SK-N-SH (cell line): ENCODE measurements at regions not wholly inside any gene's neighbourhood (a gene's known extent, or its start where the extent isn't known, plus 50 kb on each side); places are given as distances from the start of the nearest gene placed in this dataset.

Source experiments
- CTCF ChIA-PET: fragments of 300-600, 350-600 bp; formaldehyde crosslinking; extraction: SDS; loops from one replicate; lab custom pipeline; 2021; lab: Yijun Ruan, JAX
- POLR2A ChIA-PET: fragments of 350-600 bp; sonication (Branson Sonifier 250); formaldehyde crosslinking; extraction: SDS; loops from one replicate; lab custom pipeline; 2020; ENCODE audit warnings: antibody characterized with exemption, inconsistent platforms; lab: Yijun Ruan, JAX
- DNase-seq: peaks from one replicate; pipeline ENCODE4 v3.0.0; 2012
- H2AFZ ChIP-seq: fragments of 200-600 bp; sonication (generic); 2 replicates; pipeline ENCODE4 v1.8.1; 2016; ENCODE audit warnings: antibody characterized with exemption, mild to moderate bottlenecking, low read depth
- H3F3A ChIP-seq: fragments of 200-600 bp; sonication (generic); replicated peaks from 2 replicates; pipeline ENCODE3; 2016; ENCODE audit warnings: antibody characterized with exemption, mild to moderate bottlenecking; ENCODE audit not compliant: insufficient read depth
- H3K27ac ChIP-seq, 2 experiments: fragments of 200-500 bp in 1 of 2; fragments of 200-600 bp in 1 of 2; sonication (Bioruptor generic) in 1 of 2; sonication (generic), shearing (Covaris generic) in 1 of 2; 2 replicates each; pipeline versions ENCODE4 v1.5.1 to v1.6.1; 2014 to 2016; ENCODE audit warnings: low read depth in 2 of 2, inconsistent platforms in 1 of 2, low read length in 1 of 2, mild to moderate bottlenecking in 1 of 2, mixed read lengths in 1 of 2
- H3K27me3 ChIP-seq: fragments of 200-600 bp; sonication (generic), shearing (Covaris generic); 2 replicates; pipeline ENCODE4 v1.6.1; 2016; ENCODE audit warnings: mixed run types; ENCODE audit not compliant: insufficient read depth
- H3K36me3 ChIP-seq, 2 experiments: fragments of 200-500 bp in 1 of 2; fragments of 200-600 bp in 1 of 2; sonication (Bioruptor generic) in 1 of 2; sonication (generic) in 1 of 2; replicated peaks in 1 of 2; 2 replicates each; pipeline versions ENCODE3 to v1.5.1; 2014 to 2016; ENCODE audit warnings: low read length in 1 of 2, mild to moderate bottlenecking in 1 of 2; ENCODE audit not compliant: insufficient read depth in 2 of 2, control insufficient read depth in 1 of 2
- H3K4me1 ChIP-seq, 2 experiments: fragments of 200-500 bp in 1 of 2; fragments of 200-600 bp in 1 of 2; sonication (Bioruptor generic) in 1 of 2; sonication (generic), shearing (Covaris generic) in 1 of 2; 2 replicates each; pipeline versions ENCODE4 v1.5.1 to v1.6.1; 2014 to 2016; ENCODE audit warnings: low read depth in 1 of 2, low read length in 1 of 2, mixed run types in 1 of 2; ENCODE audit not compliant: insufficient read depth in 2 of 2, control insufficient read depth in 1 of 2
- H3K4me2 ChIP-seq: fragments of 200-600 bp; sonication (generic), shearing (Covaris generic); 2 replicates; pipeline ENCODE4 v1.6.1; 2017; ENCODE audit warnings: mixed run types
- H3K4me3 ChIP-seq, 2 experiments: fragments of 200-500 bp in 1 of 2; fragments of 200-600 bp in 1 of 2; sonication (Bioruptor generic) in 1 of 2; sonication (generic), shearing (Covaris generic) in 1 of 2; 2 replicates each; pipeline versions ENCODE4 v1.5.1 to v1.8.1; 2014 to 2016; ENCODE audit warnings: low read depth in 2 of 2, inconsistent platforms in 1 of 2, low read length in 1 of 2, mild to moderate bottlenecking in 1 of 2, mixed read lengths in 1 of 2, moderate library complexity in 1 of 2
- H3K79me2 ChIP-seq: fragments of 200-600 bp; sonication (generic); 2 replicates; pipeline ENCODE4 v1.8.1; 2017; ENCODE audit warnings: mild to moderate bottlenecking; ENCODE audit not compliant: insufficient read depth
- H3K9ac ChIP-seq: fragments of 200-600 bp; sonication (generic); 2 replicates; pipeline ENCODE4 v1.6.1; 2017; ENCODE audit warnings: mixed run types
- H3K9me2 ChIP-seq: fragments of 200-600 bp; sonication (generic); 2 replicates; pipeline ENCODE4 v1.6.1; 2017; ENCODE audit warnings: mixed run types
- H3K9me3 ChIP-seq: fragments of 200-600 bp; sonication (generic); 2 replicates; pipeline ENCODE4 v1.6.1; 2017; ENCODE audit warnings: mixed run types, mild to moderate bottlenecking, moderate library complexity
- H4K20me1 ChIP-seq: fragments of 200-600 bp; sonication (generic); 2 replicates; pipeline ENCODE4 v1.6.1; 2017; ENCODE audit warnings: mild to moderate bottlenecking, mixed run types; ENCODE audit not compliant: insufficient read depth
- CHD2 ChIP-seq: fragments of 150-350 bp; IDR thresholded peaks from 2 replicates; pipeline ENCODE4 v1.6.1; 2018; ENCODE audit warnings: low read length; ENCODE audit not compliant: partially characterized antibody
- ELF1 ChIP-seq: IDR thresholded peaks from 2 replicates; pipeline ENCODE4 v1.4.0; 2012
- EZH2phosphoT487 ChIP-seq: fragments of 200-600 bp; sonication (generic); IDR thresholded peaks from 2 replicates; pipeline ENCODE4 v1.6.1; 2017; ENCODE audit warnings: low read depth, mixed run types, mild to moderate bottlenecking, antibody characterized with exemption, moderate library complexity, borderline replicate concordance
- FOXM1 ChIP-seq: IDR thresholded peaks from 2 replicates; pipeline ENCODE4 v1.4.0; 2012; ENCODE audit warnings: low read depth, mild to moderate bottlenecking
- GATA2 ChIP-seq: sonication (generic); formaldehyde crosslinking; IDR thresholded peaks from 2 replicates; pipeline ENCODE4 v1.5.0; 2020; ENCODE audit warnings: mild to moderate bottlenecking, missing genetic modification reagents
- JUND ChIP-seq: IDR thresholded peaks from 2 replicates; pipeline ENCODE4 v1.4.0; 2012
- NFIC ChIP-seq: IDR thresholded peaks from 2 replicates; pipeline ENCODE4 v1.4.0; 2012; ENCODE audit warnings: borderline replicate concordance
- NRF1 ChIP-seq: IDR thresholded peaks from 2 replicates; pipeline ENCODE4 v1.6.1; 2012; ENCODE audit warnings: low read depth, mild to moderate bottlenecking, low read length
- POLR2AphosphoS5 ChIP-seq: IDR thresholded peaks from 2 replicates; pipeline ENCODE4 v1.6.1; 2012; ENCODE audit warnings: low read depth, low read length
- RAD21 ChIP-seq: IDR thresholded peaks from 2 replicates; pipeline ENCODE4 v1.6.1; 2012; ENCODE audit warnings: mild to moderate bottlenecking, low read length
- SIN3A ChIP-seq: IDR thresholded peaks from 2 replicates; pipeline ENCODE4 v1.6.1; 2012; ENCODE audit warnings: low read depth, mild to moderate bottlenecking, low read length, moderate library complexity, borderline replicate concordance
- USF1 ChIP-seq: IDR thresholded peaks from 2 replicates; pipeline ENCODE4 v1.4.0; 2012; ENCODE audit warnings: low read depth, borderline replicate concordance
- USF2 ChIP-seq: fragments of 150-350 bp; IDR thresholded peaks from 2 replicates; pipeline ENCODE4 v1.6.1; 2017; ENCODE audit warnings: antibody characterized with exemption, low read length, low read depth, borderline replicate concordance
- WGBS: methylation state at CpG from one replicate; pipeline ENCODE4 v1.1.6; 2017; ENCODE audit warnings: low lambda C conversion rate; 5-methylcytosine and 5-hydroxymethylcytosine counted together
- TF ChIP-seq, protein P1 (sequence below): IDR thresholded peaks from 2 replicates; pipeline ENCODE4 v1.6.1; 2012; ENCODE audit warnings: mild to moderate bottlenecking, low read depth, low read length, moderate library complexity
- TF ChIP-seq, protein P2 (sequence below): IDR thresholded peaks from 2 replicates; pipeline ENCODE4 v1.4.0; 2012; ENCODE audit warnings: low read depth, borderline replicate concordance
- TF ChIP-seq, protein P3 (sequence below): IDR thresholded peaks from 2 replicates; pipeline ENCODE4 v1.4.0; 2012; ENCODE audit warnings: low read depth

DNA sequence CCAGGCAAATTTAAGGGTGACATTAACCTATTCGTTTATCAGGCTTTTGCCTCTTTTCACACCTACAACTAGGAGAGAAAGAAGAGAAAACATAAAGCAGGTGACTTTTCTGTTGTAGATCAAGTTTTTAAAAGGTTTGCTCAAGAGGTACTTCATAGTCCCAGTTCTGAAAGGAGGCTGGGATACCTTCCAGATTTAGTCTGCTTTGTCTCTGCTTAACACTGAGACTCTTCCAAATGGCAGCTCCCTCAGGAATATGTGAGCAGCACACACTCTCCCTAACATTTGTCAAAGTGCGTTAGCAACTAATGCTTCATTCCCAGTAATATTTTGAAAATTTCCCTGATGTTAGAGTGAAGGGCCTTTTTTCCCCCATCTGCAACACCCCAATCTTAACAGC is 133.7 kb upstream of the RASSF8 start (continued):
- TF ChIP-seq, protein P1, sequence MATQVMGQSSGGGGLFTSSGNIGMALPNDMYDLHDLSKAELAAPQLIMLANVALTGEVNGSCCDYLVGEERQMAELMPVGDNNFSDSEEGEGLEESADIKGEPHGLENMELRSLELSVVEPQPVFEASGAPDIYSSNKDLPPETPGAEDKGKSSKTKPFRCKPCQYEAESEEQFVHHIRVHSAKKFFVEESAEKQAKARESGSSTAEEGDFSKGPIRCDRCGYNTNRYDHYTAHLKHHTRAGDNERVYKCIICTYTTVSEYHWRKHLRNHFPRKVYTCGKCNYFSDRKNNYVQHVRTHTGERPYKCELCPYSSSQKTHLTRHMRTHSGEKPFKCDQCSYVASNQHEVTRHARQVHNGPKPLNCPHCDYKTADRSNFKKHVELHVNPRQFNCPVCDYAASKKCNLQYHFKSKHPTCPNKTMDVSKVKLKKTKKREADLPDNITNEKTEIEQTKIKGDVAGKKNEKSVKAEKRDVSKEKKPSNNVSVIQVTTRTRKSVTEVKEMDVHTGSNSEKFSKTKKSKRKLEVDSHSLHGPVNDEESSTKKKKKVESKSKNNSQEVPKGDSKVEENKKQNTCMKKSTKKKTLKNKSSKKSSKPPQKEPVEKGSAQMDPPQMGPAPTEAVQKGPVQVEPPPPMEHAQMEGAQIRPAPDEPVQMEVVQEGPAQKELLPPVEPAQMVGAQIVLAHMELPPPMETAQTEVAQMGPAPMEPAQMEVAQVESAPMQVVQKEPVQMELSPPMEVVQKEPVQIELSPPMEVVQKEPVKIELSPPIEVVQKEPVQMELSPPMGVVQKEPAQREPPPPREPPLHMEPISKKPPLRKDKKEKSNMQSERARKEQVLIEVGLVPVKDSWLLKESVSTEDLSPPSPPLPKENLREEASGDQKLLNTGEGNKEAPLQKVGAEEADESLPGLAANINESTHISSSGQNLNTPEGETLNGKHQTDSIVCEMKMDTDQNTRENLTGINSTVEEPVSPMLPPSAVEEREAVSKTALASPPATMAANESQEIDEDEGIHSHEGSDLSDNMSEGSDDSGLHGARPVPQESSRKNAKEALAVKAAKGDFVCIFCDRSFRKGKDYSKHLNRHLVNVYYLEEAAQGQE: no peak
- TF ChIP-seq NRF1 (no peak), CHD2 (no peak), FOXM1 (no peak), SIN3A (no peak), ELF1 (no peak)
- TF ChIP-seq, protein P2, sequence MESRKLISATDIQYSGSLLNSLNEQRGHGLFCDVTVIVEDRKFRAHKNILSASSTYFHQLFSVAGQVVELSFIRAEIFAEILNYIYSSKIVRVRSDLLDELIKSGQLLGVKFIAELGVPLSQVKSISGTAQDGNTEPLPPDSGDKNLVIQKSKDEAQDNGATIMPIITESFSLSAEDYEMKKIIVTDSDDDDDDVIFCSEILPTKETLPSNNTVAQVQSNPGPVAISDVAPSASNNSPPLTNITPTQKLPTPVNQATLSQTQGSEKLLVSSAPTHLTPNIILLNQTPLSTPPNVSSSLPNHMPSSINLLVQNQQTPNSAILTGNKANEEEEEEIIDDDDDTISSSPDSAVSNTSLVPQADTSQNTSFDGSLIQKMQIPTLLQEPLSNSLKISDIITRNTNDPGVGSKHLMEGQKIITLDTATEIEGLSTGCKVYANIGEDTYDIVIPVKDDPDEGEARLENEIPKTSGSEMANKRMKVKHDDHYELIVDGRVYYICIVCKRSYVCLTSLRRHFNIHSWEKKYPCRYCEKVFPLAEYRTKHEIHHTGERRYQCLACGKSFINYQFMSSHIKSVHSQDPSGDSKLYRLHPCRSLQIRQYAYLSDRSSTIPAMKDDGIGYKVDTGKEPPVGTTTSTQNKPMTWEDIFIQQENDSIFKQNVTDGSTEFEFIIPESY: no peak
- TF ChIP-seq, all 33 proteins: peak for 0

DNA sequence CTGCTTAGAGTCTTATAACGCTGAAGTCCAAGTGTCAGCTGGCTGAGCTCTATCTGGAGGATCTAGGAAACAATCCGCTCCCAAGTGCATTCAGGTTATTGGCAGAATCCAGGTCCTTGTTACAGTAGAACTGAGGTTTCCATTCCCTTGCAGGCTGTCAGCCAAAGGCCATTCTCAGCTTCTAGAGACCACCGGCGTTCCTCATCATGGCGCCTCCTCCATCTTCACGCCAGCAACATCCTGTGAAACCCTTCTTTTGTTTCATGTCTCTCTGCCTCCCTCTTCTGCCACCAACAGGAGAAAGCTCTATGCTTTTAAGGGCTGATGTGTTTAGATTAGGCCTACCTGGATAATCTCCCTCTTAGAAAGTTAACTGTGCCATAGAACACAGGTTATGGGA is 133.0 kb upstream of the RASSF8 start:
- CTCF ChIA-PET: no interaction called here
- no peaks in the 10 kb centered on the region for H3K9me2 ChIP-seq
- POLR2A ChIA-PET: no interaction called here
- no peaks in the 10 kb centered on the region for H4K20me1 ChIP-seq
- 94% methylated on average over 6 of the region's 6 CpGs for WGBS
- H3K9ac ChIP-seq: no peak overlapping the region
- H3K36me3 ChIP-seq: no peaks in the 10 kb centered on the region
- peaks cover 7 to 8% of the 10 kb centered on the region in 2 experiments; a peak in 3 of 4 replicates for H3K4me1 ChIP-seq
- no peaks in the 10 kb centered on the region for H3K9me3 ChIP-seq
- peaks cover 5% of the 10 kb centered on the region for H3F3A ChIP-seq
- no peak overlapping the region for H3K27ac ChIP-seq
- no peaks in the 10 kb centered on the region for H3K27me3 ChIP-seq
- H3K4me3 ChIP-seq: no peak overlapping the region
- TF ChIP-seq GATA2 (CRISPR knock-in tag) (no peak), RAD21 (peak; percentile 34)
- H2AFZ ChIP-seq: no peak overlapping the region
- no peak overlapping the region for H3K4me2 ChIP-seq
- H3K79me2 ChIP-seq: no peaks in the 10 kb centered on the region
- DNase-seq: no peak

DNA sequence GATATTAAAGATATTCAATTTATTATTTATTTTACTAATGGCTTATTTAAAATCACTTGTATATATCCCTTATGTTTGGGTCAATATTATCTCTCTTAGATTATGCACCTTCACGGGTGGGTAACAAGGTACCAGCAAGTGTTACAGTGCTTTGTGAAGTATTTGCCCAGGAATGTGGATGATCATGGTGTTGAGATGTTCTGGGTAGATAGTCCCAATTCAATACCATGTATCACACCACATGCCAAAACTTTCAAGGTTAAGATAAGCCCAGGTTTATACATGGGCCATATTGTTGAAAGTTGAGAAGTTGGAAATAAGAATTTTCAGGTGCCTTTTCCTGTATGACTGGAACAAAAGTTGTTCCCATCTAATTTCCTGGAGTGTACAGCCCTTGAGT is 131.3 kb upstream of the RASSF8 start:
- Histone ChIP-seq H3K4me1 (peaks cover 7 to 8% of the 10 kb centered on the region in 2 experiments; a peak in 3 of 4 replicates), H3K9me2 (no peaks in the 10 kb centered on the region), H3K4me3 (no peak overlapping the region), H3K9me3 (no peaks in the 10 kb centered on the region), H3K79me2 (no peaks in the 10 kb centered on the region), H4K20me1 (no peaks in the 10 kb centered on the region), H3K9ac (no peak overlapping the region), H3K27me3 (no peaks in the 10 kb centered on the region), H3K27ac (no peak overlapping the region), H3F3A (peaks cover 5% of the 10 kb centered on the region), H3K36me3 (no peaks in the 10 kb centered on the region), H2AFZ (no peak overlapping the region), H3K4me2 (no peak overlapping the region)
- no peak for DNase-seq
- WGBS: 100% methylated on average over 1 of the region's 1 CpG
- CTCF ChIA-PET: no interaction called here
- POLR2A ChIA-PET: no interaction called here
- TF ChIP-seq, protein P1: no peak
- TF ChIP-seq POLR2AphosphoS5 (no peak), EZH2phosphoT487 (no peak), USF2 (no peak), USF1 (no peak), JUND (no peak), NFIC (no peak)
- TF ChIP-seq, protein P3, sequence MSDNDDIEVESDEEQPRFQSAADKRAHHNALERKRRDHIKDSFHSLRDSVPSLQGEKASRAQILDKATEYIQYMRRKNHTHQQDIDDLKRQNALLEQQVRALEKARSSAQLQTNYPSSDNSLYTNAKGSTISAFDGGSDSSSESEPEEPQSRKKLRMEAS: no peak
